ENCODE measurements at regions not wholly inside any gene's neighbourhood (a gene's known extent, or its start where the extent isn't known, plus 50 kb on each side); places are given as distances from the start of the nearest gene placed in this dataset.

DNA sequence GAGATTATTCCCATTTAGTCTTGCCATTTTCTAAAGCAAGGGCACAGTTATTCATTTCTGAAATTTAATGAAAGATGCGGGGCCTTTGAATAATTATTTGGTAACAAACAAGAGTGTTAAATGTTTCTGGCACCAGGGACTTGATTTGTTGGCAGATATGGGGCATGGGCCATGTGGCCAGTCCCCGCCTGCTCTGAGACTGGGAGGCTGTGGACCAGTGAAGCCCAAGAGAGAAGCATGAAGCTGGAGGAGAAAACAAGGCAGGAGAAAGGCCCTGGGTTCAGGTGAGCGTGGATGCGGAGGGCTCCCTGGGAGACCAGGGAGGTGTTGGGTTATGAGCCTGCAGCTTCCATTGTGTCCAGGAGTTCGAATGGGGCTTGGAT lies 378.5 kb downstream of the TCERG1L start:
- no peaks in the 10 kb centered on the region for H3K36me3 ChIP-seq (ENCODE audit: insufficient read depth, low read length, poor library complexity, severe bottlenecking)
- CTCF ChIA-PET = no interaction called here
- no peak for TF ChIP-seq EZH2 (IDR thresholded peaks at IDR 0.05; ENCODE audit: borderline replicate concordance, low read depth, low read length, poor library complexity, severe bottlenecking)
- TF ChIP-seq, protein P1, sequence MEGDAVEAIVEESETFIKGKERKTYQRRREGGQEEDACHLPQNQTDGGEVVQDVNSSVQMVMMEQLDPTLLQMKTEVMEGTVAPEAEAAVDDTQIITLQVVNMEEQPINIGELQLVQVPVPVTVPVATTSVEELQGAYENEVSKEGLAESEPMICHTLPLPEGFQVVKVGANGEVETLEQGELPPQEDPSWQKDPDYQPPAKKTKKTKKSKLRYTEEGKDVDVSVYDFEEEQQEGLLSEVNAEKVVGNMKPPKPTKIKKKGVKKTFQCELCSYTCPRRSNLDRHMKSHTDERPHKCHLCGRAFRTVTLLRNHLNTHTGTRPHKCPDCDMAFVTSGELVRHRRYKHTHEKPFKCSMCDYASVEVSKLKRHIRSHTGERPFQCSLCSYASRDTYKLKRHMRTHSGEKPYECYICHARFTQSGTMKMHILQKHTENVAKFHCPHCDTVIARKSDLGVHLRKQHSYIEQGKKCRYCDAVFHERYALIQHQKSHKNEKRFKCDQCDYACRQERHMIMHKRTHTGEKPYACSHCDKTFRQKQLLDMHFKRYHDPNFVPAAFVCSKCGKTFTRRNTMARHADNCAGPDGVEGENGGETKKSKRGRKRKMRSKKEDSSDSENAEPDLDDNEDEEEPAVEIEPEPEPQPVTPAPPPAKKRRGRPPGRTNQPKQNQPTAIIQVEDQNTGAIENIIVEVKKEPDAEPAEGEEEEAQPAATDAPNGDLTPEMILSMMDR (conservative IDR thresholded peaks at IDR 0.05; ENCODE audit: low read depth, low read length) = no peak
- intact Hi-C loops (cut with micrococcal nuclease; ENCODE audit: unreplicated experiment) = no loop called here
- DNase-seq (ENCODE audit: low spot score) = no peak
- no peaks in the 10 kb centered on the region for H3K9me3 ChIP-seq (ENCODE audit: low read depth, low read length, poor library complexity, severe bottlenecking)
- H3K4me1 ChIP-seq (ENCODE audit: insufficient read depth, low read length, poor library complexity, severe bottlenecking) = peaks cover 27% of the 10 kb centered on the region
- no TSS peak for BruUV-seq (replicated peaks)
- no peaks in the 10 kb centered on the region for H3K27me3 ChIP-seq (replicated peaks; ENCODE audit: insufficient read depth, low read depth, low read length, poor library complexity)
- POLR2A ChIA-PET (ENCODE audit: low non-redundant PET) = no interaction called here
- no peak overlapping the region for H3K27ac ChIP-seq (ENCODE audit: low read depth, low read length, poor library complexity, severe bottlenecking)
- no peak overlapping the region for H3K4me3 ChIP-seq (ENCODE audit: low read depth, low read length, poor library complexity, severe bottlenecking)

DNA sequence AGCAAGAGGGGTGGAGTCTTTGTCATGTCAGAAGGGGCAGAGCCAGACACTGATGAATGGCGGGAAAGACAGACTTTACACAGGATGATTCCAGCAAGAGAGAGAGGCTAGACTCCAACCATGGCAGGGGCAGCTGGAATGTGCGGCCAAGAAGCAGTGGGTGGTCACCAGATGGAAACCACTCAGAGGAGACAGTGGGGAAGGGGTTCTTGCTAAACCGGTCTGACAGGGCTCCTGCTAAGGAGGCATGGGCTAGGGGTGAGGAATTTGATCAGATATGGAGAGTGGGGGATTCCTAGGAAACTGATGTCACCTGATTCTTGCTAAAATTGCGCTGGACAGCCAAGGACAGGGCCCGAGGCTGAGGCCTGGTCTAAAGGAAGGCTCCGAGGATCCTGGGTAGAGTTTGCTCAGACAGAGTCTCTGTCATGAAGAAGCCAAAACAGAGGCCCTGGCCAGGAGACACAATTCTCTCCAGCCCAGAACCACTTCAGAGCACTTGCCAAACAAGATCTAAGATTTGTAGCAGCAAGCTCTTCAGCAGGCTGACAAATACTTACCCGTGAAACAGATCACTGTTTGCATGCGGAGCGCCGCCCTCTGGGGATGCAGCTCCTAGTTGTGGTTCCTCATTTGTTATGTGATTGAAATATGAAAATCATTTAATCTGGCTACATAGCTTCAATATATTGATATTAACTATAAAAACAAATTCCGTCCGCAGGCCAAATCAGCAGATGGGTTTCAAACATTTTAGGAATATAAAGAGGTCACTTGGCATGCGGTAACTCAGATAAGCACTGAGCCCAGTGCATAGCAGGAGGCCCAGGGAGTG lies 377.0 kb downstream of the TCERG1L start:
- intact Hi-C loops (cut with micrococcal nuclease; ENCODE audit: unreplicated experiment) = no loop called here
- BruUV-seq (replicated peaks) = no TSS peak
- TF ChIP-seq, protein P1 (conservative IDR thresholded peaks at IDR 0.05; ENCODE audit: low read depth, low read length) = peak; percentile 22; the same call in 1 of the 2 replicates
- no peak for TF ChIP-seq EZH2 (IDR thresholded peaks at IDR 0.05; ENCODE audit: borderline replicate concordance, low read depth, low read length, poor library complexity, severe bottlenecking)
- Histone ChIP-seq H3K27me3 (replicated peaks; ENCODE audit: insufficient read depth, low read depth, low read length, poor library complexity) (no peaks in the 10 kb centered on the region), H3K9me3 (ENCODE audit: low read depth, low read length, poor library complexity, severe bottlenecking) (no peaks in the 10 kb centered on the region), H3K27ac (ENCODE audit: low read depth, low read length, poor library complexity, severe bottlenecking) (peak overlapping the region; percentile 11), H3K4me3 (ENCODE audit: low read depth, low read length, poor library complexity, severe bottlenecking) (no peak overlapping the region), H3K4me1 (ENCODE audit: insufficient read depth, low read length, poor library complexity, severe bottlenecking) (peaks cover 27% of the 10 kb centered on the region), H3K36me3 (ENCODE audit: insufficient read depth, low read length, poor library complexity, severe bottlenecking) (no peaks in the 10 kb centered on the region)
- POLR2A ChIA-PET (ENCODE audit: low non-redundant PET) = no interaction called here
- no peak for DNase-seq (ENCODE audit: low spot score)
- CTCF ChIA-PET = no interaction called here

- no TSS peak for BruUV-seq (replicated peaks)
- TF ChIP-seq, protein P1 (conservative IDR thresholded peaks at IDR 0.05; ENCODE audit: low read depth, low read length) = 0 out of 2 replicates have a peak, but pooled peaks have one; percentile 5
- no peak for TF ChIP-seq EZH2 (IDR thresholded peaks at IDR 0.05; ENCODE audit: borderline replicate concordance, low read depth, low read length, poor library complexity, severe bottlenecking)
- H3K36me3 ChIP-seq (ENCODE audit: insufficient read depth, low read length, poor library complexity, severe bottlenecking) = no peaks in the 10 kb centered on the region
- DNase-seq (ENCODE audit: low spot score) = peak; percentile 86
- H3K27me3 ChIP-seq (replicated peaks; ENCODE audit: insufficient read depth, low read depth, low read length, poor library complexity) = no peaks in the 10 kb centered on the region
- no peak overlapping the region for H3K4me3 ChIP-seq (ENCODE audit: low read depth, low read length, poor library complexity, severe bottlenecking)
- POLR2A ChIA-PET (ENCODE audit: low non-redundant PET) = no interaction called here
- CTCF ChIA-PET = no interaction called here
- H3K4me1 ChIP-seq (ENCODE audit: insufficient read depth, low read length, poor library complexity, severe bottlenecking) = peaks cover 27% of the 10 kb centered on the region
- intact Hi-C loops (cut with micrococcal nuclease; ENCODE audit: unreplicated experiment) = no loop called here
- peak overlapping the region; percentile 11 for H3K27ac ChIP-seq (ENCODE audit: low read depth, low read length, poor library complexity, severe bottlenecking)
- H3K9me3 ChIP-seq (ENCODE audit: low read depth, low read length, poor library complexity, severe bottlenecking) = no peaks in the 10 kb centered on the region
These were observed 376.4 kb downstream of the TCERG1L start for GRCh38 chr10:130935128-130935439.

Data from A673 (cell line).